Activated CD4-positive, alpha-beta T cell treated with anti-CD3 and anti-CD28 coated beads, Interleukin-2, amount 10 ng/mL, durations not matched to agents 7 days and 5 days (primary cell): ENCODE measurements at regions not wholly inside any gene's neighbourhood (a gene's known extent, or its start where the extent isn't known, plus 50 kb on each side); places are given as distances from the start of the nearest gene placed in this dataset.
"Not testable (repeated sequence)": the region's sequence is repeated elsewhere in the genome, so short reads cannot be mapped to it uniquely, and the experiment has no call there.

Experiments used
- CTCF ChIA-PET: fragments of 350-600 bp; sonication (Branson Sonifier 250); formaldehyde crosslinking; loops from one replicate; lab custom pipeline; 2021; ENCODE audit warnings: antibody characterized with exemption; lab: Charles Lee
- POLR2A ChIA-PET: fragments of 350-600 bp; sonication (Branson Sonifier 250); formaldehyde crosslinking; loops from one replicate; lab custom pipeline; 2021; ENCODE audit warnings: antibody characterized with exemption; lab: Charles Lee
- DNase-seq: peaks from one replicate; pipeline ENCODE4 v3.0.0-alpha.2; 2020
- H3K27ac Mint-ChIP-seq: one replicate; pipeline ENCODE4 v1.8.0; 2021; ENCODE audit warnings: mild to moderate bottlenecking, moderate library complexity, mixed read lengths
- H3K27me3 Mint-ChIP-seq: one replicate; pipeline ENCODE4 v1.8.0; 2021; ENCODE audit warnings: mixed read lengths
- H3K36me3 Mint-ChIP-seq: one replicate; pipeline ENCODE4 v1.8.0; 2021; ENCODE audit warnings: low read depth, mixed read lengths
- H3K4me1 Mint-ChIP-seq: one replicate; pipeline ENCODE4 v1.8.0; 2021; ENCODE audit warnings: mixed read lengths
- H3K4me3 Mint-ChIP-seq: one replicate; pipeline ENCODE4 v1.8.0; 2021; ENCODE audit warnings: mild to moderate bottlenecking, moderate library complexity, mixed read lengths
- H3K9me3 Mint-ChIP-seq: one replicate; pipeline ENCODE4 v1.8.0; 2021; ENCODE audit warnings: mixed read lengths

DNA sequence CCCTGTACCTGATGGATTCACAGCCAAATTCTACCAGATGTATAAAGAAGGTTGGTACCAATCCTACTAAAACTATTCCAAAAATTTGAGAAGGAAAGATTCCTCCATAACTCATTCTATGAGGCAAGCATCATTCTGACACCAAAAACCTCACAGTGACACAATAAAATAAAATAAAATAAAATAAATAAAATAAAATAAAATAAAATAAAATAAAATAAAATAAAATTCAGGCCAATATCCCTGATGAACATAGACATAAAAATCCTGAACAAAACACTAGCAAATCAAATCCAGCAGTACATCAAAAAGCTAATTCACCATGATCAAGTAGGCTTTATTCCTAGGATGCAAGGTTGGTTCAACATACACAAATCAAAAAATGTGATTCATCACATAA is 108.1 kb downstream of the PROX1 start:
- H3K27ac Mint-ChIP-seq, CTCF ChIA-PET, H3K4me3 Mint-ChIP-seq, DNase-seq, H3K9me3 Mint-ChIP-seq, H3K36me3 Mint-ChIP-seq, POLR2A ChIA-PET, H3K27me3 Mint-ChIP-seq, H3K4me1 Mint-ChIP-seq: not testable (repeated sequence)

DNA sequence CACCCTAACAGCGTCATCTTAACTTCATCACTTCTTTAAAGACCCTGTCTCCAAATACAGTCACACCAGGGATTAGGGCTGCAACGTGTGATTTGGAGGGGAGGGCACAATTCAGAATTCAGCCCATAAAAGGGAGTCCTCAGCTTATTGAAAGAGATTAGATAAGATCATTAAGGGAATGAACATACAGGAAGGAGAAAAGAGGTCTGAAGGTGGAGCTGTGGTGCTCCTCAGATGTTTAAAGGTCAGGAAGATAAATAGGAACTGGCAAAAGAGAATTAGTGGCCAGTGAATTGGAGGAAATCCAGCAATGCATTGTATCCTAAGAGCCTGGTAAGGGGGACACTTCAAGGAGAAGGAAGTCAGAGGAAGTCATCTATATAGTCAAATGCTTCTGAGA is 113.5 kb downstream of the PROX1 start:
- Mint-ChIP-seq H3K4me1 (no peaks in the 10 kb centered on the region), H3K36me3 (no peaks in the 10 kb centered on the region), H3K9me3 (peaks cover 5% of the 10 kb centered on the region), H3K4me3 (no peak overlapping the region), H3K27ac (no peak overlapping the region), H3K27me3 (peaks cover 4% of the 10 kb centered on the region)
- ChIA-PET POLR2A (no interaction called here), CTCF (no interaction called here)
- no peak for DNase-seq

DNA sequence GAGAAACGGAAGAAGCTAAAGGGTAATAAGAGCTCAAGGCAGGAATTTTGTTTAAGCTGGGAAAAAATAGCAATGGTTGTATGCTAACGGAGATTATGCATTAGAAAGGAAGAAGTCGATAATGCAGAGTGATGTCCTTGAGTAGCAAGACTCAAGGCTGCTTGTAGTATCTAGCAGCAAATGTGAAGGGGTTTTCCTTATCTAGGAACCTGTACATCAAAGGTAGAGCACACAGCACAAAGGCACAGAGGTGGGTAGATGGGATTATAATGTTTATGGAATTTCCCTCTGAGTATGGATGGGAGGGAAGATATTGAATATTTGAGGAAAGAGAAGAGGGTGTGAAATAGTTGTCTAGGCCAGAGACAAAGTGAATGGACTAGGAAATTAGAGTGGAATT is 114.1 kb downstream of the PROX1 start:
- no peak overlapping the region for H3K27ac Mint-ChIP-seq
- CTCF ChIA-PET = no interaction called here
- DNase-seq = no peak
- H3K9me3 Mint-ChIP-seq = peaks cover 5% of the 10 kb centered on the region
- POLR2A ChIA-PET = no interaction called here
- H3K27me3 Mint-ChIP-seq = peaks cover 6% of the 10 kb centered on the region
- no peaks in the 10 kb centered on the region for H3K4me1 Mint-ChIP-seq
- H3K4me3 Mint-ChIP-seq = no peak overlapping the region
- no peaks in the 10 kb centered on the region for H3K36me3 Mint-ChIP-seq

DNA sequence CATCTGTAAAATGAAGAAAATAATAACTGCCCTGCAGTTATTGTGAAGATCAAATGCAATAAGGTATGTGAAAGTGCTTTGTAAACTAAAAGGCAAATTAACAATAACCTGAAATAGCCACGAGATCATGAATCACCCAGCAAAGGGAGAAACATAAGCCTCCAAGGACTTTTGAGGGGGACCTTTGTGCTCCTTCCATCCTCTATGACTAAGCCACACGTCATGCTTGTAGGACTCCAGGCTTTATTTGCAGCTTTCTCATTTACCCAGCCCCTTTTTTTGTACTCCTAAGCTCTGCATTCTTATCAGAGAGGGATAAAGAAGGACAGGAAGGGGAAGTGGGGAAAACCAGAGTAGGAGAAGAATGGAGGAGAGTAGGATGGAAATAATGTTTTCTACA is 115.1 kb downstream of the PROX1 start:
- CTCF ChIA-PET = no interaction called here
- POLR2A ChIA-PET = no interaction called here
- Mint-ChIP-seq H3K4me3 (no peak overlapping the region), H3K36me3 (no peaks in the 10 kb centered on the region), H3K4me1 (peaks cover 1% of the 10 kb centered on the region), H3K9me3 (peaks cover 5% of the 10 kb centered on the region), H3K27me3 (peaks cover 6% of the 10 kb centered on the region), H3K27ac (no peak overlapping the region)
- no peak for DNase-seq

DNA sequence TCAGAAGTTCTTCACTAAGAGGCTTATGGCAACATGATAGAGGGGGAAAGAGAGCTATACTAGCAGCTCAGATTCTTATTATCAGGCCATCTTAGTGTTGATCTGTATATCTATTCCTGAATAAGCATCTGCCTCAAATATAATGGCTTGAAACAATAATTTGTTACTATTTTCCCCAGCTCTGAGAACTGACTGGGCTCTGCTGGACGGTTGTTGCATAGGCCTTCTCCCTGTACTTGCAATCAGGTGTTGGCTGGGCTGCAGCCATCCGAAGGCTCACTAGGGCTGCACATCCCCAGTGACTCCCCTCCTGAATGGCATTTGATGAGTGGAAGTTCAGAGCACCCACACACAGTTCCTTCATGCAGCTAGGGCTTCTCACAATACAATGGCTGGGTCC is 116.0 kb downstream of the PROX1 start:
- H3K9me3 Mint-ChIP-seq = peaks cover 5% of the 10 kb centered on the region
- H3K27me3 Mint-ChIP-seq = peaks cover 4% of the 10 kb centered on the region
- peaks cover 1% of the 10 kb centered on the region for H3K4me1 Mint-ChIP-seq
- H3K4me3 Mint-ChIP-seq = no peak overlapping the region
- ChIA-PET CTCF (no interaction called here), POLR2A (no interaction called here)
- DNase-seq = no peak
- no peaks in the 10 kb centered on the region for H3K36me3 Mint-ChIP-seq
- no peak overlapping the region for H3K27ac Mint-ChIP-seq

DNA sequence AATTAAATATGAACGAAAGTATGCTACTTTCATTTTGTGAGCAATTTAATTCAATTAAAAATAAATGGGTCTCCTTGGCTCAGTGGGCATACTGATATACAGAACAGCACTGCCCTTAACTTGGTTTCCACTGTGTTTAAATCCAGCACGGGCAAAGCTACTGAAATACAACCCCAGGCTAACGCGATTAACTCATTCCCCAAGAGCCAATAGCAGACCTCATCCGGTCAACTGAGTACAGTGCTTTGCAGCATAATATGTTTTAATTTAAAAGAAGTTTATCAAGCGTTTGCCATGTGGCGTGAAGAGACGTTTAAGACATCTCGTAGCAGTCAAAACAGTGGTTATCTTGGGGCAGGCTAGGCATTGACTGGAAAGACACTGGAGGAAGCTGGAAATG is 118.6 kb downstream of the PROX1 start:
- H3K9me3 Mint-ChIP-seq = peaks cover 5% of the 10 kb centered on the region
- POLR2A ChIA-PET = no interaction called here
- H3K27me3 Mint-ChIP-seq = peaks cover 4% of the 10 kb centered on the region
- DNase-seq = no peak
- H3K4me3 Mint-ChIP-seq = no peak overlapping the region
- CTCF ChIA-PET = interaction anchor here (0.6 kb wide), 1 partner anchor 40 kb away, joined by 3 read pairs; no protein-coding TSS in a partner anchor
- no peaks in the 10 kb centered on the region for H3K36me3 Mint-ChIP-seq
- no peak overlapping the region for H3K27ac Mint-ChIP-seq
- H3K4me1 Mint-ChIP-seq = peaks cover 1% of the 10 kb centered on the region

DNA sequence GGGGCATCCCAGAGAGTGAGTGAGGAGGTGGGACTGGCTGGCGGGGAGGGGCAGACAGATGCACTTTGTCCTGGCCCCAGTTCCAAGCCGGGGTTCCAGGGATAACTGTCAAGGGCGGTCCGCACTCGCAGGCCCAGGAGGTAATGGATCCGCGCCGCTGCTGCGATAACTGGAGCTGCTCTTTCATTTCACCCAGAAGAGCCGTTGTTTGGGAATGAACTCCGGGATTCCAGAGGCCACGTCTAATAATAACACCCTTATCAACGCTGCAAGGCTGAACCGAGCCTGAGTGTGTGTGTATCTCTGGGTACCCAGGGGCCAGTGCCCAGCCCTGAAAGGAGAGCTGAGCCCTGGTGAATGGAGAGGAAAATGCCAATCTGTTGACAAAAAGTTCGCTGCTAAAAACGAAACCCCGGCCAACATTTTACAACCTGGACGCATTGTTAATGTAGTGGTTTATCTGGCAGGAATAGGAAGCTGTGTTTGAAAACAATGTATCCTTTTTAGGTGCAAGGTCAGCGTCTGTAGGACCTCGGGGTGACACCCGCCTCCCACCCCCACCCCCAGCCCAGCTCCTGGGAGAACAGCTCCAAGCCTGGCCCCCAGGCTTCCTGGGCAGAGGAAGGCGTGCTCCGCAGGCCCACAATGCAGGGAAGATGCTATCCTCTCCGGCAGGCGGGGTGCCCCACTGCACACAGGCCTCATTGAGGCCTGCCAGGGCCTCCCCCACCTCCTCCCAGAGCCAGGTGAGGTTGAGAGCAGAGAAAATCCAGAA is 119.7 kb downstream of the PROX1 start:
- no peak overlapping the region for H3K4me3 Mint-ChIP-seq

DNA sequence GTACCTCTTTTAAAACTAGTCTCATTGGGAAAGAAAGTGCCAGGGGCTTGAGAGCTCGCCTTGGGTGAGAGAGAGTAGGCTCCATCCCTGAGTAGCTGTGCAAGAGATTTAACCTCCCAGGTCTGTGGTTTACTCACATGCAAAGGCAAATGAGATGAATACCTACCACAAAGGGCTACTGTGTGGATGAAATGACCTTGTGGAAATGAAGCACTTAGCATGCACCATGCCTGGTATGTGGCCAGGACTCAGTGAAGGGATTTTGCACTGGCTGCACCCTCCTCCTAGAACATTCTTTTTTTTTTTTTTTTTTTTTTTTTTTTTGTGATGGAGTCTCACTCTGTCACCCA is 120.3 kb downstream of the PROX1 start:
- Mint-ChIP-seq H3K9me3 (peaks cover 5% of the 10 kb centered on the region), H3K36me3 (no peaks in the 10 kb centered on the region), H3K4me1 (peaks cover 1% of the 10 kb centered on the region), H3K27me3 (peaks cover 4% of the 10 kb centered on the region), H3K4me3 (no peak overlapping the region), H3K27ac (no peak overlapping the region)
- POLR2A ChIA-PET = no interaction called here
- CTCF ChIA-PET = no interaction called here
- no peak for DNase-seq

More for the DNA sequence above, 119.7 kb downstream of the PROX1 start:
- Mint-ChIP-seq H3K9me3 (peaks cover 5% of the 10 kb centered on the region), H3K27ac (no peak overlapping the region), H3K27me3 (peaks cover 4% of the 10 kb centered on the region), H3K4me1 (peaks cover 1% of the 10 kb centered on the region), H3K36me3 (no peaks in the 10 kb centered on the region)
- POLR2A ChIA-PET = no interaction called here
- CTCF ChIA-PET = no interaction called here
- DNase-seq = no peak

DNA sequence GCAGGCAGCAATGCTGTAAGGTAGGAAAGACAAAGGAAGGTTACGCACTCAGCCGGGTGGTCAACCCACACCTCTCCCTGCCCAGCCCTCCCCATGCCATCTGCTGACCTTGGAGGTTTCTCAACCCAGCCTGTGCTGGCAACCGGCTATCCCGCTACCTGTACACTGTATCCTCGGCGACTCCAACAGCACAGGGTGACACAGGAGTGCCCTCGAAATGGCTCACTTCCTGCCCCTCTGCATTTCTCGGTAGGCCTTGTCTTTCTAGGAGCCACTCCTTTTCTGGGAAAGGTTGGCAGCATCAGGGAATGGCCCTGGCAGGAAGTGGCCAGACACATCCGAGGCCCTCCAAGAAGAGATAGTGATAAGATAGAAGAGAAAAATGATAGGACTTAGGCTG is 124.0 kb downstream of the PROX1 start:
- no peaks in the 10 kb centered on the region for H3K27me3 Mint-ChIP-seq
- H3K4me1 Mint-ChIP-seq = peaks cover 1% of the 10 kb centered on the region
- CTCF ChIA-PET = no interaction called here
- POLR2A ChIA-PET = no interaction called here
- no peak overlapping the region for H3K4me3 Mint-ChIP-seq
- peaks cover 2% of the 10 kb centered on the region for H3K9me3 Mint-ChIP-seq
- H3K27ac Mint-ChIP-seq = no peak overlapping the region
- DNase-seq = no peak
- no peaks in the 10 kb centered on the region for H3K36me3 Mint-ChIP-seq

DNA sequence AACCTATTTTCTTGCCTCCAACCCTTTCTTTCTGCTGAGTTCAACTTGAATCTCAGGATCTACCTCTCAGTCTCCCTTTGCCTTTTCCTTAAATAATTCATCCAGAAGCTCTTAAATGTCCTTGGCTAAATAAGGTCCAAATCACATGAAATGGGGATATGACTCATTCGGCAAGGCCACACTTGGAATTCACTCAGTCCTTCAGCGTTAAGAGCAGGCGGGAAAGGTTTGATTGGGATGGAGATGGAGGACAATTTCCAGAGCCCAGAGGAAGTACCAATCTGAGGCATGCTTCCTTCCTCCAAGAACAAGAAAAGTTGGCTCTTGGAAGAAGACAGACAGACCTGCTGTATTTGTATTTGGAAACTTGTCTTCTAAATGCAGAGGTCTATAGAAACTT is 128.5 kb downstream of the PROX1 start:
- CTCF ChIA-PET = no interaction called here
- Mint-ChIP-seq H3K4me3 (no peak overlapping the region), H3K4me1 (no peaks in the 10 kb centered on the region)

DNA sequence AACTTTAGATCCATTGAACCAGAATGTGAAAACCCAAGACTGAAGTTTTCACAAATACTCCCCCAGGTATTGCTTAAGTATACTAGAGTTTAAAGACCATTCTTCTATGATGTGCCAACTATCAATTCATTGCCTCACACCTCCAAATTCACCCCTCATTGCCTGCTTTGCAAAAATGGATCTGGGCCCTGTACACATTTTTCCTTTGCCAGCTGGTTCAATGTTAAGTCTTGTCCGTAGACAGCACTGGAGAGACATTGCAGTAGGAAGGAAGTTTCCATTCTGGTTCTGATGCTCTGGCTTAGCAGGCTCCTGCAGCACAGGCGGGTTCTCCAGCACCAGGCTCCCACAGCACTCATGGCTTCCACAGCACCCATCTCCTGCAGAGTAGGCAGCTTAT is 130.0 kb downstream of the PROX1 start:
- ChIA-PET CTCF (no interaction called here), POLR2A (no interaction called here)
- no peaks in the 10 kb centered on the region for H3K36me3 Mint-ChIP-seq
- no peaks in the 10 kb centered on the region for H3K4me1 Mint-ChIP-seq
- no peaks in the 10 kb centered on the region for H3K27me3 Mint-ChIP-seq
- H3K4me3 Mint-ChIP-seq = no peak overlapping the region
- H3K27ac Mint-ChIP-seq = no peak overlapping the region
- DNase-seq = no peak
- H3K9me3 Mint-ChIP-seq = peaks cover 18% of the 10 kb centered on the region

More for the DNA sequence above, 128.5 kb downstream of the PROX1 start:
- Mint-ChIP-seq H3K9me3 (peaks cover 18% of the 10 kb centered on the region), H3K36me3 (no peaks in the 10 kb centered on the region), H3K27me3 (no peaks in the 10 kb centered on the region), H3K27ac (no peak overlapping the region)
- POLR2A ChIA-PET = no interaction called here
- DNase-seq = no peak

DNA sequence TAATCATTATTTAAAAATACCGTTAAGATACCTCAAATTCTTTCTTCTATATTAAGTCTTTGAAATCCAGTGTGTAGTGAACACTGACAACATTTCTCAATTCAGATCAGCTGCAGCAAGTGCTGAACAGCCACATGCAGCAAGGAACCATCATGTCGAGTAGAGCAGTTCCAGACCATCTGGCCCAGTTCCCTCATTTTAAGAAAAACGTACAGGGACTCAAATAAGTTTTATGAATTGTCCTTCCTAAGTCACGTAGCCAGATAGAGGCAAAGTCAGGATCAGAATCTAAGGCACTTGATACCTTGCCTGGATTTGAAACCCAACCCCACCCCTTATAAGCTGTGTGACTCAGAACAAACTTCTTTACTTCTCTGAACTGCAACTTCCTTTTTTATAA is 132.4 kb downstream of the PROX1 start:
- CTCF ChIA-PET = interaction anchor here (1.5 kb wide), 1 partner anchor 11 kb away, joined by 3 read pairs; no protein-coding TSS in a partner anchor
- H3K36me3 Mint-ChIP-seq = no peaks in the 10 kb centered on the region
- H3K9me3 Mint-ChIP-seq = peaks cover 18% of the 10 kb centered on the region
- no peaks in the 10 kb centered on the region for H3K27me3 Mint-ChIP-seq
- H3K4me3 Mint-ChIP-seq = no peak overlapping the region
- DNase-seq = no peak
- no peak overlapping the region for H3K27ac Mint-ChIP-seq
- POLR2A ChIA-PET = no interaction called here
- peaks cover 3% of the 10 kb centered on the region for H3K4me1 Mint-ChIP-seq

DNA sequence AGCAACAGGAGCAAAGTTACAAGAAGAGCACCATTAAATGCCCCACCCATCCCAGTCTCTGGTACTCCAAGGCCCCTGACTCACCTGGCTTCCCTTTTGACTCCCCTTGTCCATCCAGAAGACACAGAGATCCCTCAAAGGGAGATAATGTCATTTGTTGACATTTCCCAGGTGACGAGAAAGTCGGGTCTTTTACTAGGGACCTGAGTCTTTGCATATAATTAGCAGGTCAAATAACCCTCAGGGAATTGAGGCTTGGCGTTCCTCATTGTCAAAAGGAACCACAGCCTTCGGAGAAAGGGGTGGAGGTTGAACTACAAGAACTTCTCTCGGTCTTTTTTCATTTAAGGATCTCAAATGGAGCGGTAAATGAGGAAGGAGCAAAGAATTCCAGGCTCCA is 133.2 kb downstream of the PROX1 start:
- CTCF ChIA-PET = no interaction called here

DNA sequence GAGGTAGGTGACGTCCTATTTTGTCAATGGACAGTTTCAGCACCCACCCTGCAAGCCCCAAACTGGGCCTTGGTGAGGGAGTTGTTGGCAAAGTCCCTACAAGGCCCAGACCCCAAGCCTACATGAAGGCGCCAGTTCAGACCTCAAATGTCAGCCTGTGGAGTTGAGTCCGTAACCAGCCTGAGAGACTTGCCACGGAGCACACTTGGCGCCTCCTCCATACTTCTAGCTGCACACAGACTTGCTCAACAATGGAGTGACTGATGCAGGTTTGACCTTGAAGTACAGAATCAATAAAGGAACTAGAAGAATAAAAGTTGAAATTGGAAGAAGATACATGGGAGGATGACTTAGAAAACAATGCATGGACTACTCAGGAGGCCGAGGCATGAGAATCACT is 134.3 kb downstream of the PROX1 start:
- ChIA-PET CTCF (no interaction called here), POLR2A (no interaction called here)
- H3K9me3 Mint-ChIP-seq = peaks cover 14% of the 10 kb centered on the region
- no peak overlapping the region for H3K27ac Mint-ChIP-seq
- H3K4me1 Mint-ChIP-seq = peaks cover 3% of the 10 kb centered on the region
- H3K36me3 Mint-ChIP-seq = no peaks in the 10 kb centered on the region
- H3K27me3 Mint-ChIP-seq = no peaks in the 10 kb centered on the region
- no peak overlapping the region for H3K4me3 Mint-ChIP-seq
- DNase-seq = no peak

More for the DNA sequence above, 133.2 kb downstream of the PROX1 start:
- Mint-ChIP-seq H3K4me3 (no peak overlapping the region), H3K4me1 (peaks cover 3% of the 10 kb centered on the region), H3K27me3 (no peaks in the 10 kb centered on the region), H3K27ac (no peak overlapping the region), H3K9me3 (peaks cover 18% of the 10 kb centered on the region), H3K36me3 (no peaks in the 10 kb centered on the region)
- POLR2A ChIA-PET = no interaction called here
- DNase-seq = no peak
